Thoracic aorta (tissue), 2 donors: ENCODE measurements at regions not wholly inside any gene's neighbourhood (a gene's known extent, or its start where the extent isn't known, plus 50 kb on each side); places are given as distances from the start of the nearest gene placed in this dataset.
"Not testable (repeated sequence)": the region's sequence is repeated elsewhere in the genome, so short reads cannot be mapped to it uniquely, and the experiment has no call there.

Experiments
- ATAC-seq: fragments of 150-250 bp; one replicate; pipeline ENCODE4 v1.8.0; 2017; ENCODE audit warnings: low read depth; ENCODE audit not compliant: insufficient number of reproducible peaks, low FRiP score
- DNase-seq: peaks from one replicate; pipeline ENCODE4 v3.0.0-alpha.2; 2020; ENCODE audit warnings: low spot score
- H3K27ac ChIP-seq, 2 donors: fragments of 200-600 bp; sonication (generic); 1 replicate in 1 of 2; 2 replicates in 1 of 2; pipeline ENCODE4 v1.5.1; 2016; ENCODE audit warnings: mild to moderate bottlenecking in 2 of 2, moderate library complexity in 2 of 2
- H3K27me3 ChIP-seq: fragments of 200-600 bp; sonication (generic); replicated peaks from 2 replicates; pipeline ENCODE4 v1.6.0; 2016; ENCODE audit warnings: mild to moderate bottlenecking; ENCODE audit not compliant: insufficient read depth
- H3K36me3 ChIP-seq: fragments of 200-600 bp; sonication (generic); one replicate; pipeline ENCODE4 v1.5.1; 2016
- H3K4me1 ChIP-seq, 2 donors: fragments of 200-600 bp; sonication (generic); 1 replicate in 1 of 2; 2 replicates in 1 of 2; pipeline versions ENCODE4 v1.5.1 to v1.6.0; 2016; ENCODE audit warnings: low read depth in 2 of 2, mild to moderate bottlenecking in 1 of 2; ENCODE audit not compliant: control insufficient read depth in 1 of 2
- H3K4me3 ChIP-seq: fragments of 200-600 bp; sonication (generic); 2 replicates; pipeline ENCODE4 v1.5.1; 2016; ENCODE audit warnings: mild to moderate bottlenecking
- H3K9me3 ChIP-seq: fragments of 200-600 bp; sonication (generic); 2 replicates; pipeline ENCODE4 v1.5.1; 2016
- CTCF ChIP-seq: fragments of 200-600 bp; sonication (generic); IDR thresholded peaks from one replicate; pipeline ENCODE4 v1.5.1; 2019; ENCODE audit warnings: antibody characterized with exemption

- no peak for TF ChIP-seq CTCF
- no peak for ATAC-seq
- H3K27me3 ChIP-seq, result no peaks in the 10 kb centered on the region
These were observed 190.3 kb upstream of the LMCD1 start for GRCh38 chr3:8311321-8311720.

GRCh38 chr3:8312685-8313084 is 188.9 kb upstream of the LMCD1 start:
- DNase-seq, result no peak
- H3K27me3 ChIP-seq, result no peaks in the 10 kb centered on the region
- TF ChIP-seq CTCF, result no peak
- no peaks in the 10 kb centered on the region for H3K9me3 ChIP-seq
- no peaks in the 10 kb centered on the region for H3K4me1 ChIP-seq
- no peak overlapping the region for H3K4me3 ChIP-seq
- no peak for ATAC-seq
- H3K36me3 ChIP-seq, result no peaks in the 10 kb centered on the region
- H3K27ac ChIP-seq, result no peak overlapping the region

More at GRCh38 chr3:8311321-8311720, 190.3 kb upstream of the LMCD1 start:
- Histone ChIP-seq H3K36me3 (no peaks in the 10 kb centered on the region), H3K27ac (no peak overlapping the region), H3K4me1 (no peaks in the 10 kb centered on the region), H3K9me3 (no peaks in the 10 kb centered on the region), H3K4me3 (no peak overlapping the region)
- no peak for DNase-seq

GRCh38 chr3:8313560-8314267 is 187.9 kb upstream of the LMCD1 start:
- no peak for TF ChIP-seq CTCF
- Histone ChIP-seq H3K27me3 (no peaks in the 10 kb centered on the region), H3K4me3 (no peak overlapping the region), H3K36me3 (no peaks in the 10 kb centered on the region), H3K4me1 (no peaks in the 10 kb centered on the region), H3K27ac (no peak overlapping the region), H3K9me3 (no peaks in the 10 kb centered on the region)
- ATAC-seq (no peak), DNase-seq (no peak)

- not testable (repeated sequence) for H3K4me3 ChIP-seq, ATAC-seq, H3K36me3 ChIP-seq, DNase-seq, H3K27ac ChIP-seq, H3K9me3 ChIP-seq, H3K27me3 ChIP-seq, H3K4me1 ChIP-seq
These were observed 186.1 kb upstream of the LMCD1 start for GRCh38 chr3:8315526-8315925.

GRCh38 chr3:8317661-8318649 is 183.7 kb upstream of the LMCD1 start:
- no peaks in the 10 kb centered on the region for H3K27me3 ChIP-seq
- H3K9me3 ChIP-seq, result no peaks in the 10 kb centered on the region
- DNase-seq (no peak), ATAC-seq (no peak)
- TF ChIP-seq CTCF, result no peak
- H3K27ac ChIP-seq, result no peak overlapping the region
- H3K36me3 ChIP-seq, result no peaks in the 10 kb centered on the region
- H3K4me3 ChIP-seq, result no peak overlapping the region
- no peaks in the 10 kb centered on the region for H3K4me1 ChIP-seq
